HG03342 (cell line): ENCODE measurements at regions not wholly inside any gene's neighbourhood (a gene's known extent, or its start where the extent isn't known, plus 50 kb on each side); places are given as distances from the start of the nearest gene placed in this dataset.
"Not testable (repeated sequence)": the region's sequence is repeated elsewhere in the genome, so short reads cannot be mapped to it uniquely, and the experiment has no call there.

Experiments used
- ATAC-seq: cut with Tn5 transposase; IDR thresholded peaks from one replicate; pipeline ENCODE4 v1.9.1; 2021; ENCODE audit warnings: mild to moderate bottlenecking, moderate library complexity; ENCODE audit not compliant: unreplicated experiment

GRCh38 chr1:74943046-74943445 is 191.1 kb upstream of the LHX8 start:
- no peak for ATAC-seq

- ATAC-seq, result no peak
Measured at GRCh38 chr1:74946388-74946787, 187.8 kb upstream of the LHX8 start.

GRCh38 chr1:74949348-74949747 is 184.8 kb upstream of the LHX8 start:
- not testable (repeated sequence) for ATAC-seq

- not testable (repeated sequence) for ATAC-seq
Measured at GRCh38 chr1:74951981-74952380, 182.2 kb upstream of the LHX8 start.

GRCh38 chr1:74952786-74953185 is 181.4 kb upstream of the LHX8 start:
- ATAC-seq, result no peak

GRCh38 chr1:74953622-74954021 is 180.6 kb upstream of the LHX8 start:
- no peak for ATAC-seq

GRCh38 chr1:74963120-74963519 is 171.1 kb upstream of the LHX8 start:
- no peak for ATAC-seq

GRCh38 chr1:74964508-74965102 is 169.6 kb upstream of the LHX8 start:
- no peak for ATAC-seq

GRCh38 chr1:74969566-74970135 is 164.5 kb upstream of the LHX8 start:
- ATAC-seq, result no peak

GRCh38 chr1:74971982-74972381 is 162.2 kb upstream of the LHX8 start:
- ATAC-seq, result no peak

GRCh38 chr1:74976491-74976890 is 157.7 kb upstream of the LHX8 start:
- ATAC-seq, result no peak

- ATAC-seq, result not testable (repeated sequence)
Measured at GRCh38 chr1:74992448-74992847, 141.7 kb upstream of the LHX8 start.

- ATAC-seq, result no peak
Measured at GRCh38 chr1:74995821-74996220, 138.4 kb upstream of the LHX8 start.

GRCh38 chr1:75010547-75010946 is 123.6 kb upstream of the LHX8 start:
- ATAC-seq, result no peak

- no peak for ATAC-seq
Measured at GRCh38 chr1:75014250-75014649, 119.9 kb upstream of the LHX8 start.

- ATAC-seq, result no peak
Measured at GRCh38 chr1:75023005-75023404, 111.2 kb upstream of the LHX8 start.

- ATAC-seq, result no peak
Measured at GRCh38 chr1:75034376-75034775, 99.8 kb upstream of the LHX8 start.

- ATAC-seq, result no peak
Measured at GRCh38 chr1:75035536-75035935, 98.7 kb upstream of the LHX8 start.

GRCh38 chr1:75053207-75053606 is 81.0 kb upstream of the LHX8 start:
- ATAC-seq, result no peak

- no peak for ATAC-seq
Measured at GRCh38 chr1:75058424-75058823, 75.8 kb upstream of the LHX8 start.

GRCh38 chr1:75062111-75062510 is 72.1 kb upstream of the LHX8 start:
- ATAC-seq, result no peak

GRCh38 chr1:75067975-75068374 is 66.2 kb upstream of the LHX8 start:
- ATAC-seq, result no peak

- no peak for ATAC-seq
Measured at GRCh38 chr1:75074831-75075395, 59.3 kb upstream of the LHX8 start.
